ENCODE measurements at regions not wholly inside any gene's neighbourhood (a gene's known extent, or its start where the extent isn't known, plus 50 kb on each side); places are given as distances from the start of the nearest gene placed in this dataset.

DNA sequence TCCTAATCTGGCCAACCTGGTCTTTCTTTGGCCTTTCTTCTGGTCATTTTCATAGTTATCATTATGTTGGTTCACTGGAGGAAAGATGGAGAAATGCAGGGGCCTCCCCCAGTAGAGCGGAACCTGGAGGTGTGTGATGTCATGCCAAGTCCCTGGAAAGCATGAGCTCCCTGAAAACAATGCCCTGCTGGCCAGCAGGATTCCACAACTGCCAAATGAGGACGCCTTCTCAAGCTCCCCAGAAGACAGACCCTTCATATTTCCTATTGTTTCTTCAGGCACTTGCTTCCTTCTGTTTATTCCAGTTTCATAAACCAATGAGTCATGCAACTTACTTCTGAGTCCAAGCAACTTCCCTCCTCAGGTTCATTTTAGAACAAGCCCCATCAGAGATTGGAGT lies 339.0 kb downstream of the GATA3 start:
- Histone ChIP-seq H3K4me3 (no peak overlapping the region), H3K27ac (no peak overlapping the region), H3K4me2 (peak overlapping the region; percentile 1), H3K36me3 (no peaks in the 10 kb centered on the region), H3K9me3 (ENCODE audit: low read depth) (no peaks in the 10 kb centered on the region), H4K20me1 (ENCODE audit: low read depth) (no peaks in the 10 kb centered on the region), H3K4me1 (peaks cover 12% of the 10 kb centered on the region), H3F3A (ENCODE audit: low read depth) (no peaks in the 10 kb centered on the region), H3K27me3 (no peaks in the 10 kb centered on the region), H3K9ac (no peak overlapping the region), H3K79me2 (ENCODE audit: low read depth) (no peaks in the 10 kb centered on the region), H2AFZ (replicated peaks) (no peak overlapping the region)
- no peak overlapping the region for H3K4me3 Mint-ChIP-seq
- no peaks in the 10 kb centered on the region for H3K9me3 Mint-ChIP-seq
- no peak overlapping the region for H3K27ac Mint-ChIP-seq
- H3K27me3 Mint-ChIP-seq (ENCODE audit: insufficient read depth, low read depth): peaks cover 4% of the 10 kb centered on the region
- no peaks in the 10 kb centered on the region for H3K36me3 Mint-ChIP-seq
- DNase-seq (ENCODE audit: low spot score): no peak
- H3K4me1 Mint-ChIP-seq: no peaks in the 10 kb centered on the region
- TF ChIP-seq, protein P1, sequence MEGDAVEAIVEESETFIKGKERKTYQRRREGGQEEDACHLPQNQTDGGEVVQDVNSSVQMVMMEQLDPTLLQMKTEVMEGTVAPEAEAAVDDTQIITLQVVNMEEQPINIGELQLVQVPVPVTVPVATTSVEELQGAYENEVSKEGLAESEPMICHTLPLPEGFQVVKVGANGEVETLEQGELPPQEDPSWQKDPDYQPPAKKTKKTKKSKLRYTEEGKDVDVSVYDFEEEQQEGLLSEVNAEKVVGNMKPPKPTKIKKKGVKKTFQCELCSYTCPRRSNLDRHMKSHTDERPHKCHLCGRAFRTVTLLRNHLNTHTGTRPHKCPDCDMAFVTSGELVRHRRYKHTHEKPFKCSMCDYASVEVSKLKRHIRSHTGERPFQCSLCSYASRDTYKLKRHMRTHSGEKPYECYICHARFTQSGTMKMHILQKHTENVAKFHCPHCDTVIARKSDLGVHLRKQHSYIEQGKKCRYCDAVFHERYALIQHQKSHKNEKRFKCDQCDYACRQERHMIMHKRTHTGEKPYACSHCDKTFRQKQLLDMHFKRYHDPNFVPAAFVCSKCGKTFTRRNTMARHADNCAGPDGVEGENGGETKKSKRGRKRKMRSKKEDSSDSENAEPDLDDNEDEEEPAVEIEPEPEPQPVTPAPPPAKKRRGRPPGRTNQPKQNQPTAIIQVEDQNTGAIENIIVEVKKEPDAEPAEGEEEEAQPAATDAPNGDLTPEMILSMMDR (IDR thresholded peaks at IDR 0.05): no peak
- TF ChIP-seq EZH2 (IDR thresholded peaks at IDR 0.05) (no peak), EZH2phosphoT487 (IDR thresholded peaks at IDR 0.05) (no peak)

DNA sequence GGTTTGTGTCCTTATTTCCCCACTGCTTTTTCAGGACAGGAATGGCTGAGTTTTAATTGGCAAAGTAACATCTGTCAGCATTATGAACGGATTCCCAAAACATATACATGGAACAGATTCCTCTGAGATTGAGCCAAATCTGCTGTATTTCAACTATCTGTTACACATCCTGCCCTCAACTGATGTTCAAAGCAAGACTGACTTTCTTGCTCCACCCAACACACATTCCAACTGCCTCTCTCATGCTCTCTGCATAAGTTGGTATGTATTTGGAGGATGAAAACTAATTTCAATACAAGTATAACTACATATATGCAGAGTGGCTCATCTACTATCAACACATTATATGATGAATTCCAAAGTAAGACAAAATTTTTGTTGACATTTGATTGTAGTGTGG lies 342.2 kb downstream of the GATA3 start:
- Mint-ChIP-seq H3K36me3 (no peaks in the 10 kb centered on the region), H3K9me3 (no peaks in the 10 kb centered on the region), H3K4me3 (no peak overlapping the region), H3K27ac (no peak overlapping the region), H3K4me1 (peaks cover 9% of the 10 kb centered on the region), H3K27me3 (ENCODE audit: insufficient read depth, low read depth) (peaks cover 6% of the 10 kb centered on the region)
- H3K4me2 ChIP-seq: no peak overlapping the region
- no peak overlapping the region for H2AFZ ChIP-seq (replicated peaks)
- no peaks in the 10 kb centered on the region for H3F3A ChIP-seq (ENCODE audit: low read depth)
- no peaks in the 10 kb centered on the region for H3K27me3 ChIP-seq
- no peak overlapping the region for H3K27ac ChIP-seq
- no peak overlapping the region for H3K4me3 ChIP-seq
- H3K9ac ChIP-seq: no peak overlapping the region
- H3K79me2 ChIP-seq (ENCODE audit: low read depth): no peaks in the 10 kb centered on the region
- peaks cover 18% of the 10 kb centered on the region for H3K4me1 ChIP-seq
- no peak for DNase-seq (ENCODE audit: low spot score)
- H3K9me3 ChIP-seq (ENCODE audit: low read depth): no peaks in the 10 kb centered on the region
- TF ChIP-seq, protein P1 (IDR thresholded peaks at IDR 0.05): no peak
- TF ChIP-seq EZH2phosphoT487 (IDR thresholded peaks at IDR 0.05): no peak
- no peak for TF ChIP-seq EZH2 (IDR thresholded peaks at IDR 0.05)
- H4K20me1 ChIP-seq (ENCODE audit: low read depth): no peaks in the 10 kb centered on the region
- no peaks in the 10 kb centered on the region for H3K36me3 ChIP-seq

DNA sequence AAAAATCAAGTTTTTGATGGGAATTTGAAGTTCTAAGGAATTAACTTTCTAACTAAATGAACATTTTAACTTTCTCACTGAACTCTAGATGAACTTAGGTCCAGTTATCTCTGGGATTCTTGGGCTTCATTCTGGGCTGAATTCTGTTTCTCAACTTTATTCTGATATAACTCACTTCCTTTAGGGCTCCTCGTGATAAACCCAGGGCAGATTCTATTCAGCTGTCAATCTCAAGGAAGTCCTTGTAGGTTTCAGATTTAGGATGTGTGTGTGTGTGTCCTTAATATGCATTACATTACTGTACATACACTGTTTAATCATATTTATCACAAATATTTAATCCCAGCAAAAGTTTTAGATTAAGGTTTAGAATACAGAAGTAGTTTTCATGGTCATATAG lies 344.3 kb downstream of the GATA3 start:
- no peaks in the 10 kb centered on the region for H3K9me3 Mint-ChIP-seq
- peaks cover 7% of the 10 kb centered on the region for H3K27me3 Mint-ChIP-seq (ENCODE audit: insufficient read depth, low read depth)

More for the DNA sequence above, 344.3 kb downstream of the GATA3 start:
- H3K4me3 Mint-ChIP-seq: no peak overlapping the region
- Histone ChIP-seq H3K9ac (no peak overlapping the region), H3K79me2 (ENCODE audit: low read depth) (no peaks in the 10 kb centered on the region), H3F3A (ENCODE audit: low read depth) (no peaks in the 10 kb centered on the region), H3K27ac (no peak overlapping the region), H2AFZ (replicated peaks) (no peak overlapping the region), H3K4me2 (no peak overlapping the region), H3K36me3 (no peaks in the 10 kb centered on the region), H3K9me3 (ENCODE audit: low read depth) (no peaks in the 10 kb centered on the region), H3K27me3 (no peaks in the 10 kb centered on the region), H3K4me3 (no peak overlapping the region), H4K20me1 (ENCODE audit: low read depth) (no peaks in the 10 kb centered on the region), H3K4me1 (peaks cover 20% of the 10 kb centered on the region)
- H3K4me1 Mint-ChIP-seq: peaks cover 23% of the 10 kb centered on the region
- no peaks in the 10 kb centered on the region for H3K36me3 Mint-ChIP-seq
- no peak for DNase-seq (ENCODE audit: low spot score)
- no peak overlapping the region for H3K27ac Mint-ChIP-seq
- TF ChIP-seq EZH2 (IDR thresholded peaks at IDR 0.05) (no peak), EZH2phosphoT487 (IDR thresholded peaks at IDR 0.05) (no peak)
- TF ChIP-seq, protein P1 (IDR thresholded peaks at IDR 0.05): no peak

Measured in neural progenitor cell (in vitro differentiated cells).